UCSD-AML1 (cell line): ENCODE measurements at regions not wholly inside any gene's neighbourhood (a gene's known extent, or its start where the extent isn't known, plus 50 kb on each side); places are given as distances from the start of the nearest gene placed in this dataset.
"Not testable (repeated sequence)": the region's sequence is repeated elsewhere in the genome, so short reads cannot be mapped to it uniquely, and the experiment has no call there.

ENCODE experiments used
- DNase-seq: peaks from one replicate; lab custom pipeline; 2025; ENCODE audit not compliant: unreplicated experiment; lab: John Stamatoyannopoulos, UW

- no peak for DNase-seq
Measured at GRCh38 chr13:18951412-18951811, 230.2 kb downstream of the TUBA3C start.

GRCh38 chr13:18949970-18950369 lies 231.7 kb downstream of the TUBA3C start:
- DNase-seq: no peak

- no peak for DNase-seq
Measured at GRCh38 chr13:18949489-18949761, 232.2 kb downstream of the TUBA3C start.

GRCh38 chr13:18948664-18949488 lies 232.7 kb downstream of the TUBA3C start:
- no peak for DNase-seq

- no peak for DNase-seq
Measured at GRCh38 chr13:18948012-18948663, 233.5 kb downstream of the TUBA3C start.

GRCh38 chr13:18947376-18947977 lies 234.1 kb downstream of the TUBA3C start:
- DNase-seq: no peak

GRCh38 chr13:18946738-18947137 lies 234.9 kb downstream of the TUBA3C start:
- DNase-seq: no peak

GRCh38 chr13:18944501-18945068 lies 237.0 kb downstream of the TUBA3C start:
- no peak for DNase-seq

GRCh38 chr13:18943721-18944391 lies 237.8 kb downstream of the TUBA3C start:
- DNase-seq: no peak

- DNase-seq: no peak
Measured at GRCh38 chr13:18943273-18943672, 238.4 kb downstream of the TUBA3C start.

GRCh38 chr13:18936104-18936503 lies 245.5 kb downstream of the TUBA3C start:
- no peak for DNase-seq

- no peak for DNase-seq
Measured at GRCh38 chr13:18921063-18921462, 260.6 kb downstream of the TUBA3C start.

GRCh38 chr13:18905096-18905495 lies 276.5 kb downstream of the TUBA3C start:
- DNase-seq: not testable (repeated sequence)

GRCh38 chr13:18895411-18895810 lies 286.2 kb downstream of the TUBA3C start:
- not testable (repeated sequence) for DNase-seq

- not testable (repeated sequence) for DNase-seq
Measured at GRCh38 chr13:18891242-18891641, 290.4 kb downstream of the TUBA3C start.

- DNase-seq: not testable (repeated sequence)
Measured at GRCh38 chr13:18874875-18875789, 306.5 kb downstream of the TUBA3C start.

- DNase-seq: not testable (repeated sequence)
Measured at GRCh38 chr13:18870557-18870956, 311.1 kb downstream of the TUBA3C start.

- DNase-seq: not testable (repeated sequence)
Measured at GRCh38 chr13:18869365-18869764, 312.3 kb downstream of the TUBA3C start.

- not testable (repeated sequence) for DNase-seq
Measured at GRCh38 chr13:18837986-18838629, 343.5 kb downstream of the TUBA3C start.
